Adipocyte (in vitro differentiated cells): ENCODE measurements at regions not wholly inside any gene's neighbourhood (a gene's known extent, or its start where the extent isn't known, plus 50 kb on each side); places are given as distances from the start of the nearest gene placed in this dataset.
"Not testable (repeated sequence)": the region's sequence is repeated elsewhere in the genome, so short reads cannot be mapped to it uniquely, and the experiment has no call there.

Experiments
- DNase-seq: peaks from one replicate; pipeline ENCODE4 v3.0.0-alpha.2; 2015; ENCODE audit warnings: low read depth
- H3K27me3 ChIP-seq: replicated peaks from 2 replicates; pipeline ENCODE4 v1.7.0; 2013; ENCODE audit warnings: mild to moderate bottlenecking, low read length, moderate library complexity; ENCODE audit not compliant: control insufficient read depth, insufficient read depth
- H3K36me3 ChIP-seq: 2 replicates; pipeline ENCODE4 v1.7.0; 2013; ENCODE audit warnings: low read length, mild to moderate bottlenecking, moderate library complexity; ENCODE audit not compliant: control insufficient read depth, insufficient read depth, severe bottlenecking
- H3K4me1 ChIP-seq: 2 replicates; pipeline ENCODE4 v1.7.0; 2013; ENCODE audit warnings: mild to moderate bottlenecking, low read length, moderate library complexity; ENCODE audit not compliant: control insufficient read depth, insufficient read depth
- H3K4me3 ChIP-seq: 2 replicates; pipeline ENCODE4 v1.7.0; 2013; ENCODE audit warnings: mild to moderate bottlenecking, low read length, moderate library complexity
- H3K9ac ChIP-seq: 2 replicates; pipeline ENCODE4 v1.7.0; 2013; ENCODE audit warnings: mild to moderate bottlenecking, low read length, moderate library complexity
- H3K9me3 ChIP-seq: 2 replicates; pipeline ENCODE4 v1.7.0; 2013; ENCODE audit warnings: mild to moderate bottlenecking, low read length, moderate library complexity; ENCODE audit not compliant: control insufficient read depth

GRCh38 chr3:1456781-1457311, 364.0 kb downstream of the CNTN6 start:
- DNase-seq = no peak
- H3K4me3 ChIP-seq = no peak overlapping the region
- H3K9me3 ChIP-seq = no peaks in the 10 kb centered on the region
- H3K36me3 ChIP-seq = no peaks in the 10 kb centered on the region
- H3K9ac ChIP-seq = no peak overlapping the region
- H3K4me1 ChIP-seq = no peaks in the 10 kb centered on the region
- no peaks in the 10 kb centered on the region for H3K27me3 ChIP-seq

- H3K9ac ChIP-seq = no peak overlapping the region
- no peaks in the 10 kb centered on the region for H3K4me1 ChIP-seq
- no peaks in the 10 kb centered on the region for H3K27me3 ChIP-seq
- no peak for DNase-seq
- no peaks in the 10 kb centered on the region for H3K9me3 ChIP-seq
- H3K4me3 ChIP-seq = no peak overlapping the region
- H3K36me3 ChIP-seq = no peaks in the 10 kb centered on the region
Measured at GRCh38 chr3:1462371-1462770, 369.5 kb downstream of the CNTN6 start.

- Histone ChIP-seq H3K27me3 (no peaks in the 10 kb centered on the region), H3K36me3 (no peaks in the 10 kb centered on the region), H3K9ac (no peak overlapping the region), H3K4me3 (no peak overlapping the region), H3K9me3 (no peaks in the 10 kb centered on the region), H3K4me1 (no peaks in the 10 kb centered on the region)
- no peak for DNase-seq
Measured at GRCh38 chr3:1462856-1463450, 370.1 kb downstream of the CNTN6 start.

DNA sequence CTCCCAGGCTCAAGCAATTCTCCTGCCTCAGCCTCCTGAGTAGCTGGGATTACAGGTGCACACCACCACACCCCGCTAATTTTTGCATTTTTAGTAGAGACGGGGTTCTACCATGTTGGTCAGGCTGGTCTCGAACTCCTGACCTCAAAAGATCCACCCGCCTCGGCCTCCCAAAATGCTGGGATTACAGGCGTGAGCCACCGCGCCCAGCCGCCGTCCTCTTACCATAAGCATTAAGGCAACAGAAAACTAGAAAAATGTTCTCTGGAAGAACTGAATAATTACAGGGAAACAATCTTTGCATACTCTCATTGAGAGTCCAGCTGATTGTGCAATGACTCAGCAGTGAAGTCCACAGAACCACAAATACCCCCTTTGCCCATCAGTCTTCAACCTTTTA, 372.3 kb downstream of the CNTN6 start:
- DNase-seq, H3K9me3 ChIP-seq, H3K4me3 ChIP-seq, H3K4me1 ChIP-seq, H3K9ac ChIP-seq, H3K27me3 ChIP-seq, H3K36me3 ChIP-seq: not testable (repeated sequence)

DNA sequence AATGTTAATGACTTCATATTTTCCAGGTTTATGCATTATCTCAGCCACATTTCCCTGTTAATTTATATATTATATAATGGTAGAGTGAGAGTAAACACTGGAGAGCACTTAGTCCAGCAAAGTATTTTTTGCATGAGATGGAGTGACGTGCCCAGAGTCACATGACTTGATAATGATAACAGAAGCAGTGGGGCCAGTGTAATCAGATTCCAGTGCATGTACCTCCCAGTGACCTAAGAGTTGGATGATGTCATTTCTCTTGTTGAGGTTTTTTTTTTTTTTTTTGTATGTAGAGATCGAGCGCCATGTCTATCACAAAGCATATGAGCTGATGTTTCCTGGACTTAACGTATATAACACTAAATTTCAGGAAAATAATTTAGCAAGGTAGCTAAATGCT, 375.3 kb downstream of the CNTN6 start:
- Histone ChIP-seq H3K4me3 (no peak overlapping the region), H3K27me3 (no peaks in the 10 kb centered on the region), H3K9ac (no peak overlapping the region), H3K36me3 (no peaks in the 10 kb centered on the region), H3K4me1 (no peaks in the 10 kb centered on the region), H3K9me3 (no peaks in the 10 kb centered on the region)
- DNase-seq = no peak

GRCh38 chr3:1469248-1469647, 376.4 kb downstream of the CNTN6 start:
- Histone ChIP-seq H3K4me3 (no peak overlapping the region), H3K9me3 (no peaks in the 10 kb centered on the region), H3K9ac (no peak overlapping the region), H3K36me3 (no peaks in the 10 kb centered on the region), H3K4me1 (no peaks in the 10 kb centered on the region), H3K27me3 (no peaks in the 10 kb centered on the region)
- no peak for DNase-seq

DNA sequence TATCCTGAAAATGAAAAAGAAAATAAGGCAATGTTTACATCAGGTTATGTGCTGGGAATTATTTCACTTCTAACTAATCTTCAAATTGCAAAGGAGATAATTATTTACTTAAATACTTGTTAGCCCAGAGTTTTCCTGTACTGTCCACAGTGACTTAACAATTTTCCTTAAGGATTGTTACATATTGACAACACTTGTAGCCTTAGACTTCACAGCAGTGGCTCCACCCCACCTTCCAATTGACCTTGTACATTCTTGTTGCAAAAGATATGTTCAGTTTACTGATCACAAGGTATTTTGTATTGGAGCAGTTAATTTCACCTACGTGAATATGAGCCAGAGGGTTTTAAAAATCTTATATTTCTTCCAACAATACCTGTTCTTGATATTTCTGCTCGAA, 376.9 kb downstream of the CNTN6 start:
- no peak overlapping the region for H3K9ac ChIP-seq
- H3K27me3 ChIP-seq = no peaks in the 10 kb centered on the region
- H3K36me3 ChIP-seq = no peaks in the 10 kb centered on the region
- DNase-seq = no peak
- no peak overlapping the region for H3K4me3 ChIP-seq
- H3K4me1 ChIP-seq = no peaks in the 10 kb centered on the region
- H3K9me3 ChIP-seq = no peaks in the 10 kb centered on the region

GRCh38 chr3:1477669-1478068, 384.8 kb downstream of the CNTN6 start:
- H3K36me3 ChIP-seq = no peaks in the 10 kb centered on the region

DNA sequence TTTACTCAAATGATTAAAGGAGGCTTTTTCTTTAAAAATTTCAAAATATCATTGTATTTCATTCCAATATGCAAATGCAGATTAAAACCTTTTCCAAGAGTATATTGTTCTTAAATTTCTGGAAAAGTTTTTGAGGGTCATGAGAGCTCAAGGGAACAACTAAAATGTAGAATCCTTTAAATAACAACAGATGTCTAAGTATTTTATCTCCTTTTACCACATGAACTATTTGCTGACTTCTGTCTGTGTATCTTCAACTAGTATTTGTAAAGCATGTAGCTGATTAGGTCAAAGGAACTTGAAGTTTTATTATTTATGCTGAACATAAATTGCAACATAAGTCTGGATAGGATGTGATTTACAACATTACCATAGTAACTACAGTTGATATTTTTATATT, 402.6 kb downstream of the CNTN6 start:
- DNase-seq = no peak
- Histone ChIP-seq H3K9ac (no peak overlapping the region), H3K9me3 (no peaks in the 10 kb centered on the region), H3K36me3 (no peaks in the 10 kb centered on the region), H3K4me1 (no peaks in the 10 kb centered on the region), H3K27me3 (no peaks in the 10 kb centered on the region), H3K4me3 (no peak overlapping the region)

More at GRCh38 chr3:1477669-1478068, 384.8 kb downstream of the CNTN6 start:
- H3K4me1 ChIP-seq = no peaks in the 10 kb centered on the region
- no peak overlapping the region for H3K4me3 ChIP-seq
- no peaks in the 10 kb centered on the region for H3K27me3 ChIP-seq
- H3K9me3 ChIP-seq = no peaks in the 10 kb centered on the region
- no peak overlapping the region for H3K9ac ChIP-seq
- DNase-seq = no peak

GRCh38 chr3:1499694-1500093, 406.9 kb downstream of the CNTN6 start:
- H3K9ac ChIP-seq = no peak overlapping the region
- no peak for DNase-seq
- H3K36me3 ChIP-seq = no peaks in the 10 kb centered on the region

DNA sequence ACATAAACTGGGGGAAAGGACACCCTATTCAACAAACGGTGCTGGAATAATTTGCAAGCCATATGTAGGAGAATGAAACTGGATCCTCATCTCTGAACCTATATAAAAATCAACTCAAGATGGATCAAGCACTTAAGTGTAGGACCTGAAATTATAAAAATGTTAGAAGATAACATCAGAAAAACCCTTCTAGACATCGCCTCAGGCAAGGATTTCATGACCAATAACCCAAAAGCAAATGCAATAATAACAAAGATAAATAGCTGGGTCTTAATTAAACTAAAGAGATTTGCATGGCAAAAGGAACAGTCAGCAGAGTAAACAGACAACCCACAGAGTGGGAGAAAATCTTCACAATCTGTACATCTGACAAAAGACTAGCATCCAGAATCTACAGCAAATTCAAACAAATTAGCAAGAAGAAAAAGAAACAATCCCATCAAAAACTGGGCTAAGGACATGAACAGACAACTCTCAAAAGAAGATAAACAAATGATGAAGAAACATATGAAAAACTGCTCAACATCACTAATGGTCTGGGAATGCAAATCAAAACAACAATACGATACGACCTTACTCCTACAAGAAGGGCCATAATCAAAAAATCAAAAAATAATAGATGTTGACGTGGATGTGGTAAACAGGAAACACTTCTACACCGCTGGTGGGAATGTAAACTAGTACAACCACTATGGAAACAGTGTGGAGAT, 408.7 kb downstream of the CNTN6 start:
- Histone ChIP-seq H3K9ac (no peak overlapping the region), H3K27me3 (no peaks in the 10 kb centered on the region), H3K9me3 (no peaks in the 10 kb centered on the region), H3K4me1 (no peaks in the 10 kb centered on the region), H3K4me3 (no peak overlapping the region), H3K36me3 (no peaks in the 10 kb centered on the region)
- no peak for DNase-seq

More at GRCh38 chr3:1499694-1500093, 406.9 kb downstream of the CNTN6 start:
- Histone ChIP-seq H3K9me3 (no peaks in the 10 kb centered on the region), H3K4me3 (no peak overlapping the region), H3K27me3 (no peaks in the 10 kb centered on the region), H3K4me1 (no peaks in the 10 kb centered on the region)
